Stimulated activated CD8-positive, alpha-beta memory T cell treated with anti-CD3 and anti-CD28 coated beads, Interleukin-2, amount 100 ng/mL, for 1 hour (primary cell): ENCODE measurements at regions not wholly inside any gene's neighbourhood (a gene's known extent, or its start where the extent isn't known, plus 50 kb on each side); places are given as distances from the start of the nearest gene placed in this dataset.
"Not testable (repeated sequence)": the region's sequence is repeated elsewhere in the genome, so short reads cannot be mapped to it uniquely, and the experiment has no call there.

Experiments
- DNase-seq, 2 donors: peaks; one replicate each; pipeline ENCODE4 v3.0.0-alpha.2; 2020; ENCODE audit warnings: low read depth in 2 of 2

- peak in 1 of 2 donors; percentile 19 for DNase-seq
Measured at GRCh38 chr1:117754061-117754969, 148.5 kb downstream of the TENT5C start.

DNA sequence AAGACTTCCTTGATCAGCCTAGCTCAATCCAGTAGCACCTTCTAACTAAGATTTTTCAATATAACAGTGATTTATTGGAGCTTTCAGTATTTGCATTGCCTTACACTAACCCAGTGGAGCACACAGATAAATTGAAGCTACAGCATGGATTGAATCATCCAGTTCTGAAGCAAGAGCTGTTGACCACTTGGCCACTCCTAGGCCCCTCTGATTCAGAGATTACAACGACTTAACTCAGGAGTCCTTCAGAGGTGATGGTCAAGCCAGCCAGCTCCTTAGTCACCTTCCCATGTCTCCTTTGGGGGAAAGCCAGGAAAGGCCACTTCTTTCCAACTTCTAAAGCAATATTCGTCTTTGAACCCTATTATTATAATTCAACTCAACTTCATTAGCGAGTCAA is 151.8 kb downstream of the TENT5C start:
- DNase-seq = no peak

- DNase-seq = peak; percentile 42 to 48
Measured at GRCh38 chr1:117758444-117759316, 152.8 kb downstream of the TENT5C start.

DNA sequence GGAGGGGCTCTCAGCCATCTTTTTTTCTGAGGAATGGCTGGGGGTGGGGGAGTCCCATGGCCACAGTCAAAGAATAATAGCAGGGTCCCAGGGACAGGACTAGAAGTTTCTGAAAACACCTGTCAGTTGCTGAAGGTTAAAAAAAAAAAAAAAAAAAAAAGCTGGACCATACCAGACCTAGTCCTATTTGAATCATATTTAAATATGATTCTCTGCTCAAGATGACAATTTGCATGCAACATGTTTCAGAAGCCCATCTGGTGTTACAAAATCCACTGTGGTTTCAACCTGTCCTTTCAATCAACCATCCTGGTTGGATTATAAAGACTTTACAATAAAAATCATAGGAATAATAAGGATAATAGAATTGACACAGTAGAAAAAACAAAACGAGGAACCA is 153.7 kb downstream of the TENT5C start:
- DNase-seq = no peak

- DNase-seq = no peak
Measured at GRCh38 chr1:117760069-117760468, 154.2 kb downstream of the TENT5C start.

- DNase-seq = no peak
Measured at GRCh38 chr1:117760485-117760884, 154.6 kb downstream of the TENT5C start.

DNA sequence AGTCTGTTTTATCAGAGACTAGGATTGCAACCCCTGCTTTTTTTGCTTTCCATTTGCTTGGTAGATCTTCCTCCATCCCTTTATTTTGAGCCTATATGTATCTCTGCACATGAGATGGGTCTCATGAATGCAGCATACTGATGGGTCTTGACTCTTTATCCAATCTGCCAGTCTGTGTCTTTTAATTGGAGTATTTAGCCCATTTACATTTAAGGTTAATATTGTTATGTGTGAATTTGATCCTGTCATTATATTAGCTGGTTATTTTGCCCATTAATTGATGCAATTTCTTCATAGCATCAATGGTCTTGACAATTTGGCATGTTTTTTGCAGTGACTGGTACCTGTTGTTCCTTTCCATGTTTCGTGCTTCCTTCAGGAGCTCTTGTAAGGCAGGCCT is 161.7 kb downstream of the GDAP2 start:
- not testable (repeated sequence) for DNase-seq

DNA sequence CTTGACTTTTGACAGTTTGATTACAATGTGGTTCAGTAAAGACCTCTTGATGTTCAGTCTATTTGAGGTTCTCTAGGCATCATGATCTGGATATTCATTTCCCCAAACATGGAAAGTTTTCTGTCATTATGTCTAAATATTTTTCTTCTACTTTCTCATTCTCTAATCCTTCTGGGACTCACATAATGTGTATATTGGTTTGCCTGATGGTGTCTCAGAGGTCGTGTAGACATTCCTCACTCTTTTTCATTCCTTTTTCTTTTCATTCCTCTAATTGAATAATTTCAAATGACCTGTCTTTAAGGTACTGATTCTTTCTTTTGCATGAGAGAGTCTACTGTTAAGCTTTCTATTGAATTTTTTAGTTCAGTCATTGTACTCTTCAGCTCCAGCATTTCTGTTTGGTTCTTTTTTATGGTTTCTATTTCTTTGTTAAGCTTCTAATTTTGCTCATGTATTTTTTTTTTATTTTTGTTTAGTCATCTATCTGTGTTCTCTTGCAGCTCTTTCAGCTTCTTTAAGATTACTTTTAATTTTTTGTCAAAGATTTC is 158.4 kb downstream of the GDAP2 start:
- DNase-seq = no peak

DNA sequence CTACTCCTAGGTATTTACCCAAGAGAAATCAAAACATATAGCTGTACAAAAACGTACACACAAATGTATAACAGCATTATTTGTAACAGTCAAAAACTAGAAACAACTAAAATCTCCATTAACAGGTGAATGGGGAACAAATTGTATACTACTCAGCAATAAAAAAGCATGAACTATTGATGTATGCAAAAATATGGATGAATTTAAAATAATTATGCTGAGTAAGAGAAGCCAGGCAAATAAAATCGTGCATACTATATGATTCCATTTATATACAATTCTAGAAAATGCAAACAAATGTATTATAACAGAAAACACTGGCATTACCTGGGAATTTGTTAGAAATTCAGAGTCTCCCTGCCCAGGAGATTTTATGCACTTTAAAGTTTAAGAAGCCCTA is 150.1 kb downstream of the GDAP2 start:
- DNase-seq = no peak

GRCh38 chr1:117780687-117781475 is 148.5 kb downstream of the GDAP2 start:
- no peak for DNase-seq

GRCh38 chr1:117782056-117782455 is 147.4 kb downstream of the GDAP2 start:
- DNase-seq = no peak

GRCh38 chr1:117783606-117784396 is 145.6 kb downstream of the GDAP2 start:
- DNase-seq = no peak

GRCh38 chr1:117788014-117788413 is 141.4 kb downstream of the GDAP2 start:
- no peak for DNase-seq

GRCh38 chr1:117793413-117793812 is 136.0 kb downstream of the GDAP2 start:
- no peak for DNase-seq

DNA sequence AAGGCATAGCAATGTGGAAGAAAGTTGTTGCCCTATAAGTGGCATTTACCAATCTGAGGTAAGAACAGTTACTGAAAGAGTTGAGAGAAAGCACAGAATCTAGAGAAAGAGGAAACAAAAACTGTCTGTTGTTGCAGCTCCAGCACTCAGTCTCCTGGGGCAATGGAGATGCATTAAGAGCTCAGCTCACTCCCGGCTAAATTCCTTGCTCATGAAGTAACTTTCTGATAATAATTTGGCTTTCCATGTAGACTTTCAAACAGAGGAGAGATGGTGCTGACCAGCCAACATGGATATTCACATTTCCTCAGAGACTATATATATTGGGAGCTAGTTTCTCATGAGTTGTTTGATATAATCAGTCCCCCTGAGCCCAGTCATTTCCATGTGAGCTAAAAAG is 135.3 kb downstream of the GDAP2 start:
- no peak for DNase-seq

GRCh38 chr1:117795190-117795589 is 134.2 kb downstream of the GDAP2 start:
- no peak for DNase-seq

GRCh38 chr1:117795792-117796191 is 133.6 kb downstream of the GDAP2 start:
- no peak for DNase-seq

DNA sequence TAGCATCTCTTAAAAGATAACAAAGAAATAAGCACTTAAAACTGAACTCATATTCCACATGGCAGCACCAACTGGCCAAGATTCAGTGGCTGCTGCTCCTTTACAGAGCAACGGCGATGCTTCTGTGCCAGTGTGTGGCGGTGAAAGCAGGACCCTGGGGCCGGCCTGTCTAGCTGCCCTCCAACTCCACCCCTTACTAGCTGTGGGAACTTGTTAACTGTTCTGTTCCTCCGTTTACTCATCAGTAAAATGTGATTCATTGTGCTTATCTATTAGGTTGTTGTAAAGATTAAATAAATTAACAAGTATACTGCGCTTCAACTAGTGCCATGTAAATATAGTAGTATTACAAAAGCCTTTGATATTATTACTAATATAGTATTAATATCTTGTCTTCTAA is 133.2 kb downstream of the GDAP2 start:
- DNase-seq = no peak

GRCh38 chr1:117798550-117798949 is 130.9 kb downstream of the GDAP2 start:
- DNase-seq = no peak

GRCh38 chr1:117802531-117803257 is 126.7 kb downstream of the GDAP2 start:
- DNase-seq = no peak
